CD14-positive monocyte (primary cell): ENCODE measurements at regions not wholly inside any gene's neighbourhood (a gene's known extent, or its start where the extent isn't known, plus 50 kb on each side); places are given as distances from the start of the nearest gene placed in this dataset.

ENCODE experiments used
- DNase-seq, 3 donors: peaks; one replicate each; pipeline ENCODE4 v3.0.0-alpha.2; 2011 to 2022
- H2AFZ ChIP-seq: 2 replicates; pipeline ENCODE4 v1.6.0; 2012; ENCODE audit warnings: mild to moderate bottlenecking, low read depth, low read length, inconsistent platforms; ENCODE audit not compliant: insufficient read depth, poor library complexity, severe bottlenecking
- H3K27ac ChIP-seq, 2 donors: 1 replicate in 1 of 2; 2 replicates in 1 of 2; pipeline ENCODE4 v1.5.1; 2012 to 2013; ENCODE audit warnings: low read length in 2 of 2, control low read depth in 1 of 2, inconsistent platforms in 1 of 2, low read depth in 1 of 2, mild to moderate bottlenecking in 1 of 2
- H3K27me3 ChIP-seq, 2 donors: one replicate each; pipeline versions ENCODE4 v1.6.0 to v1.6.1; 2011 to 2013; ENCODE audit warnings: low read length in 2 of 2; ENCODE audit not compliant: control insufficient read depth in 2 of 2, insufficient read depth in 2 of 2
- H3K36me3 ChIP-seq, 2 donors: replicated peaks in 1 of 2; 1 replicate in 1 of 2; 2 replicates in 1 of 2; pipeline versions ENCODE4 v1.5.1 to v1.6.1; 2012 to 2013; ENCODE audit warnings: low read length in 2 of 2, control low read depth in 1 of 2, inconsistent platforms in 1 of 2, mild to moderate bottlenecking in 1 of 2; ENCODE audit not compliant: insufficient read depth in 2 of 2, control insufficient read depth in 1 of 2
- H3K4me1 ChIP-seq, 2 donors: 1 replicate in 1 of 2; 2 replicates in 1 of 2; pipeline versions ENCODE4 v1.5.1 to v1.6.1; 2012 to 2013; ENCODE audit warnings: low read length in 2 of 2, control low read depth in 1 of 2, inconsistent platforms in 1 of 2, mild to moderate bottlenecking in 1 of 2, moderate library complexity in 1 of 2; ENCODE audit not compliant: insufficient read depth in 2 of 2, control insufficient read depth in 1 of 2
- H3K4me2 ChIP-seq: replicated peaks from 2 replicates; pipeline ENCODE3; 2012; ENCODE audit warnings: low read length, moderate library complexity, mild to moderate bottlenecking; ENCODE audit not compliant: poor library complexity, severe bottlenecking; ENCODE audit errors: extremely low read depth
- H3K4me3 ChIP-seq, 3 experiments: fragments of 200-600 bp in 1 of 3; sonication (generic) in 1 of 3; replicated peaks in 1 of 3; 1 replicate in 2 of 3; 2 replicates in 1 of 3; pipeline ENCODE4 v1.5.1; 2011 to 2013; ENCODE audit warnings: low read length in 3 of 3, mild to moderate bottlenecking in 3 of 3, control low read depth in 2 of 3, low read depth in 2 of 3, inconsistent platforms in 1 of 3, moderate library complexity in 1 of 3
- H3K79me2 ChIP-seq: 2 replicates; pipeline ENCODE4 v1.6.0; 2012; ENCODE audit warnings: mild to moderate bottlenecking, control low read depth, inconsistent platforms, low read length, moderate library complexity; ENCODE audit not compliant: insufficient read depth
- H3K9ac ChIP-seq: 2 replicates; pipeline ENCODE4 v1.6.0; 2017; ENCODE audit warnings: low read length, mild to moderate bottlenecking; ENCODE audit not compliant: insufficient read depth, poor library complexity, severe bottlenecking
- H3K9me3 ChIP-seq, 2 donors: replicated peaks in 1 of 2; 1 replicate in 1 of 2; 2 replicates in 1 of 2; pipeline versions ENCODE4 v1.5.1 to v1.6.1; 2012 to 2013; ENCODE audit warnings: low read length in 2 of 2, control low read depth in 1 of 2; ENCODE audit not compliant: control insufficient read depth in 1 of 2, insufficient read depth in 1 of 2
- H4K20me1 ChIP-seq: 2 replicates; pipeline ENCODE4 v1.6.0; 2012; ENCODE audit warnings: mild to moderate bottlenecking, low read length, control low read depth, moderate library complexity; ENCODE audit not compliant: insufficient read depth
- H3K27ac Mint-ChIP-seq, 7 donors: one replicate each; pipeline ENCODE4 v1.8.0; 2020; ENCODE audit warnings: mild to moderate bottlenecking in 7 of 7, mixed read lengths in 7 of 7, moderate library complexity in 6 of 7, inconsistent platforms in 2 of 7
- H3K27me3 Mint-ChIP-seq, 3 donors: one replicate each; pipeline ENCODE4 v1.8.0; 2021 to 2022; ENCODE audit warnings: low read depth in 3 of 3, mild to moderate bottlenecking in 3 of 3, mixed read lengths in 3 of 3, moderate library complexity in 3 of 3, inconsistent platforms in 1 of 3
- H3K36me3 Mint-ChIP-seq, 2 donors: one replicate each; pipeline ENCODE4 v1.8.0; 2020; ENCODE audit warnings: mixed read lengths in 2 of 2, inconsistent platforms in 1 of 2, mild to moderate bottlenecking in 1 of 2
- H3K4me1 Mint-ChIP-seq: one replicate; pipeline ENCODE4 v1.8.0; 2020; ENCODE audit warnings: mild to moderate bottlenecking, mixed read lengths
- H3K4me3 Mint-ChIP-seq, 2 donors: one replicate each; pipeline ENCODE4 v1.8.0; 2020; ENCODE audit warnings: mild to moderate bottlenecking in 2 of 2, mixed read lengths in 2 of 2, moderate library complexity in 1 of 2
- H3K9me3 Mint-ChIP-seq, 7 donors: one replicate each; pipeline ENCODE4 v1.8.0; 2020 to 2022; ENCODE audit warnings: mixed read lengths in 7 of 7, mild to moderate bottlenecking in 6 of 7, moderate library complexity in 6 of 7, inconsistent platforms in 2 of 7
- CTCF ChIP-seq: fragments of 200-600 bp; IDR thresholded peaks from one replicate; pipeline ENCODE4 v1.8.0; 2022; ENCODE audit warnings: antibody characterized with exemption, mild to moderate bottlenecking
- WGBS: methylation state at CpG from one replicate; pipeline ENCODE4 v1.1.5; 2013; ENCODE audit warnings: missing lambda C conversion rate; ENCODE audit not compliant: insufficient coverage; 5-methylcytosine and 5-hydroxymethylcytosine counted together
- intact Hi-C, 2 donors: fragments of 100-400 bp; cut with micrococcal nuclease; formaldehyde crosslinking; loops; one replicate each; pipeline versions ENCODE4 v1.15.0 to v1.15.1; 2023

- TF ChIP-seq CTCF = no peak
- Histone ChIP-seq H3K79me2 (no peaks in the 10 kb centered on the region), H3K9me3 (no peaks in the 10 kb centered on the region), H3K27ac (no peak overlapping the region), H3K4me2 (no peak overlapping the region), H2AFZ (no peak overlapping the region), H3K27me3 (no peaks in the 10 kb centered on the region), H3K9ac (no peak overlapping the region), H3K4me3 (no peak overlapping the region), H3K4me1 (no peaks in the 10 kb centered on the region), H4K20me1 (no peaks in the 10 kb centered on the region), H3K36me3 (no peaks in the 10 kb centered on the region)
- Mint-ChIP-seq H3K27me3 (no peaks in the 10 kb centered on the region), H3K4me1 (no peaks in the 10 kb centered on the region), H3K4me3 (no peak overlapping the region), H3K9me3 (peaks cover 0 to 6% (median 2%) of the 10 kb centered on the region in 7 donors), H3K36me3 (no peaks in the 10 kb centered on the region), H3K27ac (no peak overlapping the region)
- DNase-seq = no peak
- intact Hi-C loops = no loop called here
- WGBS = 92% methylated on average over 2 of the region's 5 CpGs
Measured at GRCh38 chr2:150050036-150050435, 437.4 kb downstream of the RND3 start.

DNA sequence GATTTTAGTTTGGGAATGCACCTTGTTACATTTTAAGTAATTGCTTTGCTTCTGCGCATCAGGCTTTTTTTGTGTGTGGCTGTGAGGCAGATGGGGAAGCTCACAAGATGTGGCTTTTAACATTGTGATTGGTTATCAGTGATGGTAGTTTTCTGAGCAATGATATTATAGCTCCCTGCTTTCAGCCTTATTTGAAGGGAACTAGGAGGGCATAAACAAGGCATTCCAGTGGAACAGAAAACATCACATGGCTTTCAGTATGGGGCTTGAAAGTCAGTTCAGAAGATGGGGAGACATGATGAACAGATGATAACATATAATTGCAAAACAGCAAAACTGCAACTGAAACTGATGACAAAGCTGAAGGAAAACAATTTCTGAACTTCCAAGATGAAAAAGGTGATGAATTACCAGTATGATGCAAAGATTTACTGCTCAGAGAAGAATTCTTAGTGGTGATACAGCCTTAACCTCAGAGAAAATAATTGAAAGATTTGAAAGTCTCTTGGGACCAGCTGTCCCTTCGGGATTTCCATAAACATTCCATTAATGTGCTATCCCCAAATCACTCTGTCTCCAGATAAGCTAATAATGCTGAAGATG lies 439.7 kb downstream of the RND3 start:
- Histone ChIP-seq H3K4me1 (no peaks in the 10 kb centered on the region), H3K27me3 (no peaks in the 10 kb centered on the region), H3K4me2 (no peak overlapping the region), H3K36me3 (no peaks in the 10 kb centered on the region), H3K9me3 (no peaks in the 10 kb centered on the region), H2AFZ (no peak overlapping the region), H3K79me2 (no peaks in the 10 kb centered on the region), H3K27ac (no peak overlapping the region), H3K9ac (no peak overlapping the region), H3K4me3 (no peak overlapping the region), H4K20me1 (no peaks in the 10 kb centered on the region)
- H3K4me1 Mint-ChIP-seq = no peaks in the 10 kb centered on the region
- 100% methylated on average over 1 of the region's 2 CpGs for WGBS
- TF ChIP-seq CTCF = no peak
- H3K9me3 Mint-ChIP-seq = peaks cover 0 to 6% (median 0%) of the 10 kb centered on the region in 7 donors
- intact Hi-C loops = no loop called here
- no peaks in the 10 kb centered on the region for H3K27me3 Mint-ChIP-seq
- no peak overlapping the region for H3K4me3 Mint-ChIP-seq
- no peaks in the 10 kb centered on the region for H3K36me3 Mint-ChIP-seq
- no peak overlapping the region for H3K27ac Mint-ChIP-seq
- DNase-seq = no peak
